ENCODE measurements at regions not wholly inside any gene's neighbourhood (a gene's known extent, or its start where the extent isn't known, plus 50 kb on each side); places are given as distances from the start of the nearest gene placed in this dataset.

- TF ChIP-seq ZNF404 (tag by site-specific recombination; IDR thresholded peaks at IDR 0.05) (no peak), ZNF121 (tag by site-specific recombination; IDR thresholded peaks at IDR 0.05) (no peak), IKZF3 (tag by site-specific recombination; IDR thresholded peaks at IDR 0.05) (no peak), ZNF302 (tag by site-specific recombination; IDR thresholded peaks at IDR 0.05; ENCODE audit: low read depth) (no peak), INSM2 (tag by site-specific recombination; IDR thresholded peaks at IDR 0.05) (no peak), ZNF521 (tag by site-specific recombination; IDR thresholded peaks at IDR 0.05) (no peak)
Measured at GRCh38 chr13:44680746-44681355, 104.7 kb upstream of the TSC22D1 start (continued).

GRCh38 chr13:44679597-44679996 is 103.5 kb upstream of the TSC22D1 start:
- TF ChIP-seq HIC1 (tag by site-specific recombination; IDR thresholded peaks at IDR 0.05) (no peak), ZNF221 (tag by site-specific recombination; IDR thresholded peaks at IDR 0.05; ENCODE audit: borderline replicate concordance) (no peak), ZNF776 (tag by site-specific recombination; IDR thresholded peaks at IDR 0.05; ENCODE audit: borderline replicate concordance) (no peak)
- CTCF ChIA-PET: interaction anchor here (0.6 kb wide), 1 partner anchor 290 kb away, joined by 3 read pairs; no protein-coding TSS in a partner anchor
- POLR2A ChIA-PET: no interaction called here

GRCh38 chr13:44678197-44678596 is 102.1 kb upstream of the TSC22D1 start:
- no peak overlapping the region for H3K27ac ChIP-seq (ENCODE audit: extremely low read depth, low read depth, low read length)
- no peaks in the 10 kb centered on the region for H3K4me1 ChIP-seq (ENCODE audit: control insufficient read depth, insufficient read depth, low read length)
- H3K9me3 ChIP-seq (ENCODE audit: control insufficient read depth, insufficient read depth, low read depth, low read length): no peaks in the 10 kb centered on the region
- H3K4me3 ChIP-seq (ENCODE audit: low read depth, low read length): no peak overlapping the region
- H3K36me3 ChIP-seq (ENCODE audit: control insufficient read depth in 2 of 2, insufficient read depth in 1 of 2, low read length in 2 of 2): no peaks in the 10 kb centered on the region
- ChIA-PET POLR2A (no interaction called here), CTCF (no interaction called here)
- TF ChIP-seq ZNF488 (tag by site-specific recombination; IDR thresholded peaks at IDR 0.05): no peak

More at GRCh38 chr13:44679597-44679996, 103.5 kb upstream of the TSC22D1 start:
- no peaks in the 10 kb centered on the region for H3K4me1 ChIP-seq (ENCODE audit: control insufficient read depth, insufficient read depth, low read length)
- H3K4me3 ChIP-seq (ENCODE audit: low read depth, low read length): no peak overlapping the region
- H3K36me3 ChIP-seq (ENCODE audit: control insufficient read depth in 2 of 2, insufficient read depth in 1 of 2, low read length in 2 of 2): no peaks in the 10 kb centered on the region
- no peak overlapping the region for H3K27ac ChIP-seq (ENCODE audit: extremely low read depth, low read depth, low read length)
- H3K9me3 ChIP-seq (ENCODE audit: control insufficient read depth, insufficient read depth, low read depth, low read length): no peaks in the 10 kb centered on the region

- H3K27ac ChIP-seq (ENCODE audit: extremely low read depth, low read depth, low read length): no peak overlapping the region
- H3K36me3 ChIP-seq (ENCODE audit: control insufficient read depth in 2 of 2, insufficient read depth in 1 of 2, low read length in 2 of 2): no peaks in the 10 kb centered on the region
- H3K4me3 ChIP-seq (ENCODE audit: low read depth, low read length): no peak overlapping the region
- TF ChIP-seq ZNF768 (tag by site-specific recombination; IDR thresholded peaks at IDR 0.05) (no peak), ZNF513 (tag by site-specific recombination; IDR thresholded peaks at IDR 0.05) (no peak), ZNF521 (tag by site-specific recombination; IDR thresholded peaks at IDR 0.05) (no peak), ZNF311 (tag by site-specific recombination; IDR thresholded peaks at IDR 0.05; ENCODE audit: borderline replicate concordance) (no peak), ZNF449 (tag by site-specific recombination; IDR thresholded peaks at IDR 0.05) (no peak), ZNF221 (tag by site-specific recombination; IDR thresholded peaks at IDR 0.05; ENCODE audit: borderline replicate concordance) (no peak)
- no peaks in the 10 kb centered on the region for H3K4me1 ChIP-seq (ENCODE audit: control insufficient read depth, insufficient read depth, low read length)
- H3K9me3 ChIP-seq (ENCODE audit: control insufficient read depth, insufficient read depth, low read depth, low read length): no peaks in the 10 kb centered on the region
- ChIA-PET CTCF (interaction anchor here (0.6 kb wide), 1 partner anchor 60 kb away, joined by 4 read pairs; no protein-coding TSS in a partner anchor), POLR2A (no interaction called here)
Measured at GRCh38 chr13:44676534-44676933, 100.4 kb upstream of the TSC22D1 start.
